RWPE2 (cell line): ENCODE measurements at regions not wholly inside any gene's neighbourhood (a gene's known extent, or its start where the extent isn't known, plus 50 kb on each side); places are given as distances from the start of the nearest gene placed in this dataset.

Experiments used
- ATAC-seq: fragments of 200-7000 bp; cut with Tn5 transposase; 3 replicates; pipeline ENCODE4 v1.9.1; 2021; ENCODE audit warnings: low read depth
- DNase-seq: peaks from one replicate; pipeline ENCODE4 v3.0.0-alpha.2; 2020; ENCODE audit warnings: low spot score
- H3K27ac ChIP-seq: fragments of 450-650 bp; 2 replicates; pipeline ENCODE4 v1.5.1; 2017; ENCODE audit warnings: mild to moderate bottlenecking; ENCODE audit not compliant: poor library complexity, severe bottlenecking
- H3K27me3 ChIP-seq: fragments of 250-450 bp; sonication (Bioruptor Pico); 2 replicates; pipeline ENCODE4 v1.5.1; 2021; ENCODE audit warnings: mild to moderate bottlenecking, moderate library complexity; ENCODE audit not compliant: insufficient read depth, poor library complexity, severe bottlenecking
- H3K36me3 ChIP-seq: fragments of 250-450 bp; sonication (Bioruptor Pico); 2 replicates; pipeline ENCODE4 v1.5.1; 2020; ENCODE audit warnings: low read depth, mild to moderate bottlenecking, moderate library complexity
- H3K4me1 ChIP-seq: fragments of 250-450 bp; sonication (Bioruptor Pico); 2 replicates; pipeline ENCODE4 v1.5.1; 2021; ENCODE audit warnings: mild to moderate bottlenecking, moderate library complexity; ENCODE audit not compliant: insufficient read depth, poor library complexity, severe bottlenecking
- H3K4me3 ChIP-seq: fragments of 250-450 bp; sonication (Bioruptor Pico); 2 replicates; pipeline ENCODE4 v1.5.1; 2021; ENCODE audit warnings: mild to moderate bottlenecking, moderate library complexity; ENCODE audit not compliant: severe bottlenecking
- H3K9me3 ChIP-seq: fragments of 250-450 bp; sonication (Bioruptor Pico); 2 replicates; pipeline ENCODE4 v1.5.1; 2021; ENCODE audit warnings: mild to moderate bottlenecking, moderate library complexity; ENCODE audit not compliant: severe bottlenecking
- CTCF ChIP-seq: fragments of 450-650 bp; IDR thresholded peaks from one replicate; pipeline ENCODE4 v1.5.1; 2017; ENCODE audit warnings: mild to moderate bottlenecking, moderate library complexity; ENCODE audit not compliant: poor library complexity, severe bottlenecking

- ATAC-seq (no peak), DNase-seq (no peak)
- Histone ChIP-seq H3K27ac (no peak overlapping the region), H3K4me1 (no peaks in the 10 kb centered on the region), H3K9me3 (no peaks in the 10 kb centered on the region), H3K4me3 (no peak overlapping the region), H3K27me3 (peaks cover 13% of the 10 kb centered on the region), H3K36me3 (no peaks in the 10 kb centered on the region)
- no peak for TF ChIP-seq CTCF
These were observed 61.6 kb downstream of the LSM5 start for GRCh38 chr7:32428546-32428945.

GRCh38 chr7:32427769-32428291 lies 62.4 kb downstream of the LSM5 start:
- ATAC-seq (peak; percentile 98), DNase-seq (peak; percentile 79)
- H3K36me3 ChIP-seq, result no peaks in the 10 kb centered on the region
- H3K4me1 ChIP-seq, result no peaks in the 10 kb centered on the region
- TF ChIP-seq CTCF, result peak; percentile 12
- no peak overlapping the region for H3K27ac ChIP-seq
- H3K27me3 ChIP-seq, result peaks cover 13% of the 10 kb centered on the region
- no peak overlapping the region for H3K4me3 ChIP-seq
- no peaks in the 10 kb centered on the region for H3K9me3 ChIP-seq

GRCh38 chr7:32416846-32417245 lies 73.3 kb downstream of the LSM5 start:
- no peak for DNase-seq
- Histone ChIP-seq H3K4me1 (no peaks in the 10 kb centered on the region), H3K27me3 (peaks cover 2% of the 10 kb centered on the region), H3K36me3 (no peaks in the 10 kb centered on the region), H3K9me3 (no peaks in the 10 kb centered on the region), H3K4me3 (no peak overlapping the region), H3K27ac (no peak overlapping the region)
- no peak for ATAC-seq
- TF ChIP-seq CTCF, result no peak

GRCh38 chr7:32415936-32416335 lies 74.2 kb downstream of the LSM5 start:
- Histone ChIP-seq H3K36me3 (no peaks in the 10 kb centered on the region), H3K27me3 (peaks cover 2% of the 10 kb centered on the region), H3K4me1 (no peaks in the 10 kb centered on the region), H3K4me3 (no peak overlapping the region), H3K9me3 (no peaks in the 10 kb centered on the region), H3K27ac (no peak overlapping the region)
- no peak for DNase-seq
- ATAC-seq, result peak; percentile 65; the same call in 2 of the 3 replicates
- no peak for TF ChIP-seq CTCF

GRCh38 chr7:32415519-32415918 lies 74.7 kb downstream of the LSM5 start:
- no peaks in the 10 kb centered on the region for H3K9me3 ChIP-seq
- no peaks in the 10 kb centered on the region for H3K36me3 ChIP-seq
- H3K27ac ChIP-seq, result no peak overlapping the region
- DNase-seq, result no peak
- H3K4me3 ChIP-seq, result no peak overlapping the region
- ATAC-seq, result no peak
- H3K4me1 ChIP-seq, result no peaks in the 10 kb centered on the region
- peaks cover 2% of the 10 kb centered on the region for H3K27me3 ChIP-seq
- TF ChIP-seq CTCF, result no peak
